ENCODE measurements at regions not wholly inside any gene's neighbourhood (a gene's known extent, or its start where the extent isn't known, plus 50 kb on each side); places are given as distances from the start of the nearest gene placed in this dataset.

- Histone ChIP-seq H3K9ac (replicated peaks; ENCODE audit: extremely low read depth, insufficient read depth, low read length) (no peak overlapping the region), H2AFZ (ENCODE audit: low read depth, low read length) (no peak overlapping the region), H3K4me2 (ENCODE audit: insufficient read depth, low read length) (no peak overlapping the region), H3K4me3 (replicated peaks in 1 of 3; ENCODE audit: insufficient read depth in 1 of 3, low read depth in 1 of 3, low read length in 3 of 3) (no peak overlapping the region), H4K20me1 (replicated peaks; ENCODE audit: control insufficient read depth, extremely low read depth, insufficient read depth, low read length) (no peaks in the 10 kb centered on the region), H3K27ac (ENCODE audit: insufficient read depth, low read depth, low read length) (no peak overlapping the region), H3K36me3 (ENCODE audit: control insufficient read depth in 2 of 2, extremely low read depth in 1 of 2, insufficient read depth in 2 of 2, low read length in 2 of 2) (no peaks in the 10 kb centered on the region), H3K79me2 (ENCODE audit: control insufficient read depth, insufficient read depth, low read length) (no peaks in the 10 kb centered on the region), H3K9me3 (replicated peaks; ENCODE audit: control insufficient read depth, insufficient read depth, low read length) (no peaks in the 10 kb centered on the region), H3K4me1 (ENCODE audit: control insufficient read depth, extremely low read depth, insufficient read depth, low read length) (no peaks in the 10 kb centered on the region), H3K27me3 (ENCODE audit: control insufficient read depth in 2 of 2, insufficient read depth in 2 of 2, low read length in 2 of 2) (no peaks in the 10 kb centered on the region), H3K9me1 (replicated peaks; ENCODE audit: control insufficient read depth, extremely low read depth, insufficient read depth, low read length) (no peaks in the 10 kb centered on the region)
- ChIA-PET POLR2A (no interaction called here), CTCF (no interaction called here)
- no peak for TF ChIP-seq GATA2 (IDR thresholded peaks at IDR 0.05; ENCODE audit: insufficient read depth, insufficient read length, low read depth, low read length)
- TF ChIP-seq MYC (IDR thresholded peaks at IDR 0.05; ENCODE audit: low read depth, low read length), result no peak
- no peak for TF ChIP-seq POLR2AphosphoS5 (IDR thresholded peaks at IDR 0.05; ENCODE audit: insufficient read depth, low read depth, low read length)
- TF ChIP-seq EZH2 (IDR thresholded peaks at IDR 0.05; ENCODE audit: borderline replicate concordance, low read depth, low read length, severe bottlenecking), result no peak
- intact Hi-C loops (cut with micrococcal nuclease), result no loop called here
- no peak for FAIRE-seq
- no TSS peak for BruUV-seq (replicated peaks)
- DNase-seq (ENCODE audit: low read depth, low spot score), result no peak
- dilution Hi-C loops (cut with MboI; ENCODE audit: extremely low pct_ligation_motif_present, low sequenced_read_pairs), result no loop called here
These were observed 263.5 kb upstream of the SEMA6A start for GRCh38 chr5:116838011-116838536.

GRCh38 chr5:116834796-116835515 is 260.3 kb upstream of the SEMA6A start:
- intact Hi-C loops (cut with micrococcal nuclease) (no loop called here), dilution Hi-C loops (cut with MboI; ENCODE audit: extremely low pct_ligation_motif_present, low sequenced_read_pairs) (no loop called here)
- ChIA-PET POLR2A (no interaction called here), CTCF (no interaction called here)
- no peaks in the 10 kb centered on the region for H4K20me1 ChIP-seq (replicated peaks; ENCODE audit: control insufficient read depth, extremely low read depth, insufficient read depth, low read length)
- DNase-seq (ENCODE audit: low read depth, low spot score) (no peak), FAIRE-seq (no peak)
- no peak overlapping the region for H2AFZ ChIP-seq (ENCODE audit: low read depth, low read length)
- no peak overlapping the region for H3K9ac ChIP-seq (replicated peaks; ENCODE audit: extremely low read depth, insufficient read depth, low read length)
- H3K4me2 ChIP-seq (ENCODE audit: insufficient read depth, low read length), result no peak overlapping the region
- no peaks in the 10 kb centered on the region for H3K79me2 ChIP-seq (ENCODE audit: control insufficient read depth, insufficient read depth, low read length)
- H3K27me3 ChIP-seq (ENCODE audit: control insufficient read depth in 2 of 2, insufficient read depth in 2 of 2, low read length in 2 of 2), result no peaks in the 10 kb centered on the region
- no TSS peak for BruUV-seq (replicated peaks)
- H3K36me3 ChIP-seq (ENCODE audit: control insufficient read depth in 2 of 2, extremely low read depth in 1 of 2, insufficient read depth in 2 of 2, low read length in 2 of 2), result no peaks in the 10 kb centered on the region
- no peaks in the 10 kb centered on the region for H3K9me3 ChIP-seq (replicated peaks; ENCODE audit: control insufficient read depth, insufficient read depth, low read length)
- H3K9me1 ChIP-seq (replicated peaks; ENCODE audit: control insufficient read depth, extremely low read depth, insufficient read depth, low read length), result no peaks in the 10 kb centered on the region
- no peaks in the 10 kb centered on the region for H3K4me1 ChIP-seq (ENCODE audit: control insufficient read depth, extremely low read depth, insufficient read depth, low read length)
- no peak overlapping the region for H3K4me3 ChIP-seq (replicated peaks in 1 of 3; ENCODE audit: insufficient read depth in 1 of 3, low read depth in 1 of 3, low read length in 3 of 3)
- no peak overlapping the region for H3K27ac ChIP-seq (ENCODE audit: insufficient read depth, low read depth, low read length)
- TF ChIP-seq JUN (IDR thresholded peaks at IDR 0.05; ENCODE audit: borderline replicate concordance, insufficient read depth, insufficient read length, low read depth) (no peak), POLR2AphosphoS5 (IDR thresholded peaks at IDR 0.05; ENCODE audit: insufficient read depth, low read depth, low read length) (no peak), GATA2 (IDR thresholded peaks at IDR 0.05; ENCODE audit: insufficient read depth, insufficient read length, low read depth, low read length) (no peak), MAX (IDR thresholded peaks at IDR 0.05; ENCODE audit: insufficient read depth, insufficient read length) (no peak), CTCF (IDR thresholded peaks at IDR 0.05; ENCODE audit: extremely low read depth in 1 of 2, insufficient read depth in 1 of 2, low read depth in 1 of 2, low read length in 2 of 2) (no peak), POLR2A (IDR thresholded peaks at IDR 0.05; ENCODE audit: low read depth, low read length) (no peak), EZH2 (IDR thresholded peaks at IDR 0.05; ENCODE audit: borderline replicate concordance, low read depth, low read length, severe bottlenecking) (no peak), MYC (IDR thresholded peaks at IDR 0.05; ENCODE audit: low read depth, low read length) (no peak)
